HepG2 (cell line): ENCODE measurements at regions not wholly inside any gene's neighbourhood (a gene's known extent, or its start where the extent isn't known, plus 50 kb on each side); places are given as distances from the start of the nearest gene placed in this dataset.

Source experiments
- ATAC-seq: fragments of 200-7000 bp; cut with Tn5 transposase; 3 replicates; pipeline ENCODE4 v1.9.1; 2020; ENCODE audit warnings: mild to moderate bottlenecking, moderate library complexity
- BruUV-seq: library from RNA; stranded (reverse); fragments of 400-500 nt; replicated peaks from 2 replicates; lab custom pipeline; 2021; lab: Mats Ljungman, UMichigan
- CTCF ChIA-PET: fragments of 300-600 bp; formaldehyde crosslinking; extraction: SDS; loops from one replicate; lab custom pipeline; 2021; ENCODE audit warnings: low total read pairs, inconsistent platforms, low intra/inter-chr PET ratio; lab: Yijun Ruan, JAX
- POLR2A ChIA-PET: fragments of 350-600 bp; sonication (Branson Sonifier 250); formaldehyde crosslinking; loops from one replicate; lab custom pipeline; 2020; ENCODE audit warnings: antibody characterized with exemption, inconsistent platforms; lab: Yijun Ruan, JAX
- DNase-seq: peaks from one replicate; pipeline ENCODE4 v3.0.0-alpha.2; 2015; ENCODE audit warnings: low spot score
- FAIRE-seq: peaks from 3 replicates; lab custom pipeline; 2011; peaks lifted over from hg19 to GRCh38; lab: Jason Lieb, UNC
- H2AFZ ChIP-seq: one replicate; pipeline ENCODE4 v1.6.1; 2011; ENCODE audit warnings: low read length, inconsistent platforms
- H3K27ac ChIP-seq: fragments of 300-600 bp; 3 replicates; pipeline ENCODE4 v1.8.0; 2011; ENCODE audit warnings: mixed run types, mild to moderate bottlenecking, mixed read lengths, low read length, inconsistent platforms; ENCODE audit not compliant: insufficient read depth; ENCODE audit errors: extremely low read length
- H3K27me3 ChIP-seq, 2 experiments: fragments of 200-600 bp in 1 of 2; 2 replicates in 1 of 2; 3 replicates in 1 of 2; pipeline versions ENCODE4 v1.6.0 to v1.8.0; 2011; ENCODE audit warnings: low read length in 2 of 2, mild to moderate bottlenecking in 2 of 2, moderate library complexity in 2 of 2, inconsistent platforms in 1 of 2; ENCODE audit not compliant: insufficient read depth in 2 of 2, control insufficient read depth in 1 of 2
- H3K36me3 ChIP-seq, 2 experiments: fragments of 200-600 bp in 1 of 2; replicated peaks in 1 of 2; 2 replicates in 1 of 2; 3 replicates in 1 of 2; pipeline versions ENCODE4 v1.5.1 to v1.8.0; 2011; ENCODE audit warnings: low read length in 2 of 2, inconsistent platforms in 1 of 2; ENCODE audit not compliant: insufficient read depth in 2 of 2, control insufficient read depth in 1 of 2
- H3K4me1 ChIP-seq: 2 replicates; pipeline ENCODE4 v1.5.1; 2012; ENCODE audit warnings: low read length, inconsistent platforms; ENCODE audit not compliant: insufficient read depth
- H3K4me2 ChIP-seq: 2 replicates; pipeline ENCODE4 v1.6.0; 2011; ENCODE audit warnings: low read depth, low read length, inconsistent platforms
- H3K4me3 ChIP-seq, 3 experiments: fragments of 200-600 bp in 1 of 3; sonication (generic), shearing (Covaris generic) in 1 of 3; replicated peaks in 1 of 3; 2 replicates each; pipeline ENCODE4 v1.5.1; 2011 to 2016; ENCODE audit warnings: low read length in 3 of 3, inconsistent platforms in 2 of 3, low read depth in 2 of 3, mild to moderate bottlenecking in 2 of 3, control low read depth in 1 of 3, mixed read lengths in 1 of 3; ENCODE audit not compliant: insufficient read depth in 1 of 3
- H3K79me2 ChIP-seq: one replicate; pipeline ENCODE4 v1.6.1; 2011; ENCODE audit warnings: low read length, inconsistent platforms; ENCODE audit not compliant: insufficient read depth
- H3K9ac ChIP-seq: 2 replicates; pipeline ENCODE4 v1.6.0; 2011; ENCODE audit warnings: mild to moderate bottlenecking, low read depth, low read length, inconsistent platforms; ENCODE audit not compliant: insufficient read depth
- H3K9me3 ChIP-seq: 2 replicates; pipeline ENCODE4 v1.5.1; 2012; ENCODE audit warnings: mild to moderate bottlenecking, low read length
- H4K20me1 ChIP-seq: 2 replicates; pipeline ENCODE4 v1.6.0; 2011; ENCODE audit warnings: inconsistent platforms, mild to moderate bottlenecking, low read length, moderate library complexity; ENCODE audit not compliant: insufficient read depth
- ASH2L ChIP-seq: fragments of 300-600, 200-600 bp; sonication (generic); IDR thresholded peaks from 2 replicates; pipeline ENCODE4 v1.7.0; 2017; ENCODE audit warnings: low read depth, mild to moderate bottlenecking, moderate library complexity, mixed read lengths, low read length; ENCODE audit not compliant: insufficient read length
- FOXP1 ChIP-seq, 2 experiments: fragments of 450-650 bp in 1 of 2; IDR thresholded peaks; 2 replicates each; pipeline ENCODE4 v1.6.1; 2017 to 2018; ENCODE audit warnings: antibody characterized with exemption in 1 of 2
- MED13 ChIP-seq: sonication (generic); formaldehyde crosslinking; IDR thresholded peaks from 2 replicates; pipeline ENCODE4 v1.5.0; 2020; ENCODE audit warnings: missing genetic modification reagents
- MXD4 ChIP-seq: IDR thresholded peaks from 2 replicates; pipeline ENCODE4 v1.6.1; 2016; ENCODE audit warnings: mild to moderate bottlenecking, missing biosample characterization, missing genetic modification reagents
- RXRB ChIP-seq: IDR thresholded peaks from 2 replicates; pipeline ENCODE4 v1.6.1; 2016; ENCODE audit warnings: borderline replicate concordance, missing genetic modification reagents, missing compliant biosample characterization
- TBX2 ChIP-seq: sonication (generic); formaldehyde crosslinking; IDR thresholded peaks from 2 replicates; pipeline ENCODE4 v1.5.0; 2020; ENCODE audit warnings: missing genetic modification reagents, mild to moderate bottlenecking, borderline replicate concordance
- TCF7 ChIP-seq: sonication (generic); IDR thresholded peaks from 2 replicates; pipeline ENCODE4 v1.6.1; 2016; ENCODE audit warnings: antibody characterized with exemption, low read depth
- ZMYM2 ChIP-seq: sonication (generic); formaldehyde crosslinking; IDR thresholded peaks from 2 replicates; pipeline ENCODE4 v1.8.0; 2022; ENCODE audit warnings: mild to moderate bottlenecking, missing genetic modification reagents
- ZNF24 ChIP-seq: fragments of 450-650 bp; IDR thresholded peaks from 2 replicates; pipeline ENCODE4 v1.6.1; 2017; ENCODE audit warnings: antibody characterized with exemption, mild to moderate bottlenecking
- ZNF563 ChIP-seq: sonication (generic); formaldehyde crosslinking; IDR thresholded peaks from 2 replicates; pipeline ENCODE4 v1.8.0; 2022; ENCODE audit warnings: mild to moderate bottlenecking, moderate library complexity, missing genetic modification reagents
- ZNF652 ChIP-seq: IDR thresholded peaks from 2 replicates; pipeline ENCODE4 v1.6.1; 2016; ENCODE audit warnings: low read depth, borderline replicate concordance
- ZNF720 ChIP-seq: sonication (generic); formaldehyde crosslinking; IDR thresholded peaks from 2 replicates; pipeline ENCODE4 v1.4.0; 2020; ENCODE audit warnings: missing genetic modification reagents
- ZNF841 ChIP-seq: sonication (generic); formaldehyde crosslinking; IDR thresholded peaks from 2 replicates; pipeline ENCODE4 v1.8.1; 2023; ENCODE audit warnings: missing genetic modification reagents, borderline replicate concordance
- WGBS: methylation state at CpG from one replicate; pipeline ENCODE4 v1.1.6; 2017; ENCODE audit warnings: low lambda C conversion rate; 5-methylcytosine and 5-hydroxymethylcytosine counted together
- in situ Hi-C: cut with HindIII; loops from 2 replicates; pipeline ENCODE4 v1.10.0; 2017; ENCODE audit warnings: low pct_unique_long_range_greater_than_20kb; ENCODE audit not compliant: extremely low pct_ligation_motif_present
- intact Hi-C: fragments of 100-400 bp; cut with micrococcal nuclease; formaldehyde crosslinking; loops from one replicate; pipeline ENCODE4 v1.10.0; 2022; ENCODE audit not compliant: unreplicated experiment
- TF ChIP-seq, protein P1 (sequence below): sonication (generic); formaldehyde crosslinking; IDR thresholded peaks from 2 replicates; pipeline ENCODE4 v1.5.0; 2020; ENCODE audit warnings: mild to moderate bottlenecking, missing genetic modification reagents
- TF ChIP-seq, protein P2 (sequence below): sonication (generic); formaldehyde crosslinking; IDR thresholded peaks from 2 replicates; pipeline ENCODE4 v1.5.0; 2020; ENCODE audit warnings: missing genetic modification reagents, mild to moderate bottlenecking, borderline replicate concordance
- TF ChIP-seq, protein P3 (sequence below): sonication (generic); formaldehyde crosslinking; IDR thresholded peaks from 2 replicates; pipeline ENCODE4 v1.4.0; 2020; ENCODE audit warnings: mild to moderate bottlenecking, missing genetic modification reagents
- TF ChIP-seq, protein P4 (sequence below): IDR thresholded peaks from 2 replicates; pipeline ENCODE4 v1.6.1; 2016; ENCODE audit warnings: mild to moderate bottlenecking, missing biosample characterization, missing genetic modification reagents

DNA sequence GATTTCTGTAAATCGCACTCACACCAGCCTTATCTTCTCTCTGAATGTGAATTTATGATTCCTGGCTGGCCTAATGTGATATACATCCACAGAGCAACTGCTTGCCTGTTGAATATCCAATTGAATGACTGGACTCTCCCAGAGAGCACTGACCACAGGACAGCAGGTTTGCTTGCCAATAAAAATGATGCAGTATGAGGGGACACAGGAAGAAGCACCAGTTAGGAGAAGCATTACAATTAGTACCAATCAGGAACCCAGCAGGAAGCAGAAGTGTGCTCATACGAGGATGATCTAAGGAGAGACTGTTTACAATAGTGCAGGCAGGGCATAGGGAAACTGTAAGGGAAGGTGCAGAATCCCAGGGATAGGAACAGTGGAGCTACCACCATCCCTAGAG is 127.2 kb upstream of the ZNF366 start (continued):
- TF ChIP-seq, protein P1, sequence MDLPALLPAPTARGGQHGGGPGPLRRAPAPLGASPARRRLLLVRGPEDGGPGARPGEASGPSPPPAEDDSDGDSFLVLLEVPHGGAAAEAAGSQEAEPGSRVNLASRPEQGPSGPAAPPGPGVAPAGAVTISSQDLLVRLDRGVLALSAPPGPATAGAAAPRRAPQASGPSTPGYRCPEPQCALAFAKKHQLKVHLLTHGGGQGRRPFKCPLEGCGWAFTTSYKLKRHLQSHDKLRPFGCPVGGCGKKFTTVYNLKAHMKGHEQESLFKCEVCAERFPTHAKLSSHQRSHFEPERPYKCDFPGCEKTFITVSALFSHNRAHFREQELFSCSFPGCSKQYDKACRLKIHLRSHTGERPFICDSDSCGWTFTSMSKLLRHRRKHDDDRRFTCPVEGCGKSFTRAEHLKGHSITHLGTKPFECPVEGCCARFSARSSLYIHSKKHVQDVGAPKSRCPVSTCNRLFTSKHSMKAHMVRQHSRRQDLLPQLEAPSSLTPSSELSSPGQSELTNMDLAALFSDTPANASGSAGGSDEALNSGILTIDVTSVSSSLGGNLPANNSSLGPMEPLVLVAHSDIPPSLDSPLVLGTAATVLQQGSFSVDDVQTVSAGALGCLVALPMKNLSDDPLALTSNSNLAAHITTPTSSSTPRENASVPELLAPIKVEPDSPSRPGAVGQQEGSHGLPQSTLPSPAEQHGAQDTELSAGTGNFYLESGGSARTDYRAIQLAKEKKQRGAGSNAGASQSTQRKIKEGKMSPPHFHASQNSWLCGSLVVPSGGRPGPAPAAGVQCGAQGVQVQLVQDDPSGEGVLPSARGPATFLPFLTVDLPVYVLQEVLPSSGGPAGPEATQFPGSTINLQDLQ (CRISPR knock-in tag): no peak
- TF ChIP-seq RXRB (CRISPR knock-in tag) (no peak), ZNF24 (no peak), ZNF563 (CRISPR knock-in tag) (no peak), FOXP1 (IDR thresholded peaks at IDR 0.05) (no peak), FOXP1 (CRISPR knock-in tag; IDR thresholded peaks at IDR 0.05) (no peak), MXD4 (CRISPR knock-in tag) (no peak), TCF7 (no peak), ZNF652 (CRISPR knock-in tag) (no peak)
- TF ChIP-seq, protein P2, sequence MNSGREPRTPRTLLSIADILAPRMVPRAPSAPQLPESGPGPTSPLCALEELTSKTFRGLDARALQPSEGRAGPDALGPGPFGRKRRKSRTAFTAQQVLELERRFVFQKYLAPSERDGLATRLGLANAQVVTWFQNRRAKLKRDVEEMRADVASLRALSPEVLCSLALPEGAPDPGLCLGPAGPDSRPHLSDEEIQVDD (CRISPR knock-in tag): no peak

DNA sequence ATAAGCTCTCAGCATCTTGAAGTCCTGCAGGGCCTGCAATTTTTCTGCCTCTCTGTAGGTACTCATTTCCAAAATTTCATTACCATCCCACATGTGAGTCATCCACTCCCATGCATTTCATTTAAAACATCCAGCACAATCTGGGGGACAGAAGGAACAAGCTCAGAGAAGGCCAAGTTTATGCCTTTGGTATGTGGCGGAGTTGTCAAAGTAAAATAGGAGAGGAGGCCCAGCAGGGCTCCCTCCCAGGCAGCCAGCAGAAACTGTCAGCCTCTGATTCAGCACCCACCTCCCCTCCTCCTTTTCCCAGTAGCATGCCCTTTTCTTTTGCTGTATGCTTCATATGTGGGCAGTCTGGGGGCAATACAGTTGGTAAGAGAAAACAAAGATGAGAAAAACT is 126.4 kb upstream of the ZNF366 start:
- CTCF ChIA-PET: no interaction called here
- no TSS peak for BruUV-seq
- Histone ChIP-seq H3K36me3 (no peaks in the 10 kb centered on the region), H2AFZ (no peak overlapping the region), H3K9ac (no peak overlapping the region), H3K79me2 (no peaks in the 10 kb centered on the region), H3K27me3 (no peaks in the 10 kb centered on the region), H3K4me2 (no peak overlapping the region), H3K4me3 (no peak overlapping the region), H3K4me1 (peaks cover 15% of the 10 kb centered on the region), H3K9me3 (no peaks in the 10 kb centered on the region), H3K27ac (no peak overlapping the region), H4K20me1 (no peaks in the 10 kb centered on the region)
- no peak for DNase-seq
- WGBS: 85% methylated on average over 1 of the region's 1 CpG
- no peak for ATAC-seq
- FAIRE-seq: no peak
- in situ Hi-C loops (no loop called here), intact Hi-C loops (no loop called here)
- POLR2A ChIA-PET: no interaction called here
- no peak for TF ChIP-seq ASH2L
- no peak for TF ChIP-seq ZNF720
- TF ChIP-seq, protein P3, sequence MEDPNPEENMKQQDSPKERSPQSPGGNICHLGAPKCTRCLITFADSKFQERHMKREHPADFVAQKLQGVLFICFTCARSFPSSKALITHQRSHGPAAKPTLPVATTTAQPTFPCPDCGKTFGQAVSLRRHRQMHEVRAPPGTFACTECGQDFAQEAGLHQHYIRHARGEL (CRISPR knock-in tag): no peak
- TF ChIP-seq ZNF841 (CRISPR knock-in tag): no peak
- no peak for TF ChIP-seq MED13 (CRISPR knock-in tag)
- no peak for TF ChIP-seq ZMYM2 (CRISPR knock-in tag)
- TF ChIP-seq, protein P4, sequence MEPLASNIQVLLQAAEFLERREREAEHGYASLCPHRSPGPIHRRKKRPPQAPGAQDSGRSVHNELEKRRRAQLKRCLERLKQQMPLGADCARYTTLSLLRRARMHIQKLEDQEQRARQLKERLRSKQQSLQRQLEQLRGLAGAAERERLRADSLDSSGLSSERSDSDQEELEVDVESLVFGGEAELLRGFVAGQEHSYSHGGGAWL (CRISPR knock-in tag): no peak
- no peak for TF ChIP-seq TBX2 (CRISPR knock-in tag)
